ENCODE measurements at regions not wholly inside any gene's neighbourhood (a gene's known extent, or its start where the extent isn't known, plus 50 kb on each side); places are given as distances from the start of the nearest gene placed in this dataset.

DNA sequence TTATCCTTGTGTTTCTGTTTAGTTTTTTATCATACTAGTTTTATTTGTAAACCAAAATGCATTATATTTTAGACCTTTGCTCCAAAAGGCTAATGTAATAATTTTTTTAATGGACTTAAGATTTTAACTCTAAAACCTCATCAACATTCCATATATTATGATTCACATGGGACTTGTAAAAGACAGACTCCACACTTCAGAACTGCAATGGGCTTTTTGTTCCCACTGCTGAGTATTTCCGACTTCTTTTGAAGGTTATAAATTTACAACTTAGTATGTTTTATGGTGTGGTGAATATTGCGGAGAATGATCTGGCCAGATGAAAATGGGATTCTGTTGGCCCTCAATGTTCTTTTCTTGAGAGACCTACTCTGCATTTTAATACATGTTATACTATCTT is 678.5 kb downstream of the USP25 start:
- no peak for DNase-seq (ENCODE audit: low read depth in 3 of 3, low spot score in 1 of 3)

DNA sequence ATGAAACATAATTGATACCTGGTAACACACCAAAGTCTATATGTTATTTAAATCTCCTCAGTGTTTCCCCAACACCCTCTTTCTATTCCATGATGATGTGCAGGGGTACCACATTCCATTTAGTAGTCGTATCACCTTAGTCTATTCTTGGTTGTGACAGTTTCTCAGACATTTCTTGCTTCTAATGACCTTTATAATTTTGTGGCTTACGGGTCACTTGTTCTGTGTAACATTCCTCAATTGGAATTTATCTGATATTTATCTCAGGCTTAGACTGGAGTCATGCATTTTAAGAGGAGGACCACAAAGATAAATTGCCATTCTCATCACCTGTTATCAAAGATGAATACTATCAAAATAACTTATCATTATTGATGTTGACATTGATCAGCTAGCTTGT is 679.6 kb downstream of the USP25 start:
- no peak for DNase-seq (ENCODE audit: low read depth in 3 of 3, low spot score in 1 of 3)

DNA sequence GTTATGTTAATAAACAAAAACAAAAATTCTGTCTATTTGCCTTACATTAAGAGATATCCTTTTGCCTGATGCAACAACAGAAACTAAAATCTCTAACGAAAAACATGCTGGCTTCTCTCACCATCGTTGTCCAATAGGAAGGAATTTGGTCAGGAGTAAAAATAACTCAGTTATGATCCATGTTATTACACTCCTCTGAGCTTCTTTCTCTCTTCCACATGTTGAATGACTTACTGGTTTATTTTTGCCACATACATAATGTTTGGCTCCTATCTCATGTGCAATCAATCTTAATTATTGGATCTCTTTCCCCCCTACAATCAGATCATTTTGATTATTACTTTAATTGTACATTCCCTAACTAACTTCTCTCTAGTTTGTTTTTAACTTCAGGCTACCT is 688.4 kb downstream of the USP25 start:
- no peak for DNase-seq (ENCODE audit: low read depth in 3 of 3, low spot score in 1 of 3)

DNA sequence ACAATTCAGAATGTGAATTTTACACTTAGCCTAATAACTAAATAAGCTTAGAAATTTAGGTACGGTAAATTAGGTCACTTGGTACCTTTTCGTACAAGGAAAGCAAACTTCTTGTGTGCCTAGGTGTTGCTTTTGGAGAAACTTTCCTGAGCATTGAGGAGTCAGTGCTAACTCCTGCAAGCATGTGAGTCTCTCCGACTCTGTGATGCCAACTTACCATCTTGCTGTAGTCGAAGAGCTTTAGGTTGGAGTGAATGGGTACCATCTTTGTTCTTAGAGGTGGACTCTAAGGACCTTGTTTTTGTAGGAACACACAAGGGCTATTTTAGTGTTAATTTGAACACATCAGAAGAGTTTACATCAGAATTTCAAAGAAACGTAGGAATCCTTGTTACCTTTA is 688.9 kb downstream of the USP25 start:
- no peak for DNase-seq (ENCODE audit: low read depth in 3 of 3, low spot score in 1 of 3)

DNA sequence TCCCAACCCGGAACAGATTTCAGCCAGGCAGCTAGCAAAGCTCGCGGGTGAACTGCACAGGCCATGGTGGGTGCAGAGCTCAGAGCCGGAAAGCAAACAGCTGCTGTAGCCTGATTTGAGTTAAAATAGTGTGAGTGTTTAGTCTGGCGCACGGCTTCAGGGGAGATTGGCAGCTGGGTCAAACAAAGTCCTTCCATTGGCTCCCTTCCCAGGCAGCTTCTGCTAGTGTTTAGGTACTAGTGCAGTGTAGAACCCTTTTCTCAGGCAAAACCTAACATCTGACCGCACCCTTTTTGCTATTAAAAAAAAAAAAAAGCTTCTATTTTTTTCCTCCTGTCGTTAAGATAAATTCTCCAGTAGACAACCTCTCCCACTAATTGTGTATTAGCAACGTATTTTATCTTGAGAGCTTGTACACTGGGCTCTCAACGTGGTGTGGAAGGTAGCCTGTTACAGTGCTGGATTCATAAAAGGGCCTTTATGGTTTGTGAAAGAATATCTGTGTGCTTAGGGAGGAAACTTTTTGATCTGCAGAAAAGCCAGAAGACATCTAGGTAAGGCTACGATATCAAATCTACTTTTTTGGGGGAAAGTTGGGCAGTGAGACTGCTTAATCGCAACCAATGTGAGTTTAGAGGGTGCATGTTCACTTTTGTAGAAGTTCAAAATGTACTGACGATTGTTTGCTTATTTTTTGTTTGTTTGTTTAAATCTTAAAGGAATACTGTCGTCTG is 689.6 kb downstream of the USP25 start:
- no peak for DNase-seq (ENCODE audit: low read depth in 3 of 3, low spot score in 1 of 3)

DNA sequence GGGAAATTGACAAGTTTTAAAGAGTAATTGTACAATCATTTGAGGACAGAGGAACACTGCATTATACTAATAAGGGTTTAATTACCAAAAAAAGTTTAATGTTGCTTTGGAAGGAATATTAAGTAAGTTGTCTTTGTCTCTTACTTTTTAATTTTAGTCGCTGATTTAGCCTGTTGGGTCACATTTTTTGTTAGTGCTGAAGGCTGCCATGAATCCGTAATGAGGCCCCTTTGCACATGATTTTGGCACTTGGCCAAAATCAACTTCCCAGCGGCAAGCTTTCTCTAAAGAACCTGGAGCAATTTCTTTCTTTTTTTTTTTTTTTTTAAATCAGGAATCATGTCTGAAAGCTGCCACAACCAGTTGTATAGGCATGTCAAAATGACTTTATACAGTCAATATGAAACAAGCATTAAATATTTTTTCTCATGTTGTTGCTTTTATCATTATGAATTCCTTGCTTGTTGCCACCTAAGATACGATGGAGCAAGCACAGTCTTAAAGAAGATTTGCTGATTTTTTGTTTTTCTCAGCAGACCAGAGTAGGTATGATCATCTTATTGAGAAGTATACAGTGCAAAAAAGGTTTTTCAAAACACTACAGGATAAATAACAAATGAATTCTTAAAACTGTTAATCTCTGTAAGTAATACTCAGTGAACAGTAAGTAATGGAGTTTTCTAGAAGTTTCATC is 690.4 kb downstream of the USP25 start:
- DNase-seq (ENCODE audit: low read depth in 3 of 3, low spot score in 1 of 3) = no peak

DNA sequence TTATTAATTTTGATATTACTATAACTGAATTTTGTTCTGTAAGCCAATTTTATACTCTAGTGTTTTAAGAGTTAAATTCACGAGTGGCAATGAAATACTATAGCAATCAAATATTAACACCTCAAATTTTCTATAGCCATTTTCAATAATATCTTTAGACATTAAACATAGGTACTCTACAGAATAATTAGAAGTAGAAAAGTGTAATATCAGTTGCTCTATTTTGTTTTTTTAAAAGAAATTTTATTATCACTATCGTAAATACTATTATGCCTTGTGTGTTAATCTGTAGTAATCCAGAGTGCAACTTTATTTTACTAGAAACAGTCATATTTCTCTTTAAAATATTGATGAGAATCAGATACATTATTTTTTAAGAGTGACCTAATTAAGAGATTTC is 691.2 kb downstream of the USP25 start:
- DNase-seq (ENCODE audit: low read depth in 3 of 3, low spot score in 1 of 3) = no peak

DNA sequence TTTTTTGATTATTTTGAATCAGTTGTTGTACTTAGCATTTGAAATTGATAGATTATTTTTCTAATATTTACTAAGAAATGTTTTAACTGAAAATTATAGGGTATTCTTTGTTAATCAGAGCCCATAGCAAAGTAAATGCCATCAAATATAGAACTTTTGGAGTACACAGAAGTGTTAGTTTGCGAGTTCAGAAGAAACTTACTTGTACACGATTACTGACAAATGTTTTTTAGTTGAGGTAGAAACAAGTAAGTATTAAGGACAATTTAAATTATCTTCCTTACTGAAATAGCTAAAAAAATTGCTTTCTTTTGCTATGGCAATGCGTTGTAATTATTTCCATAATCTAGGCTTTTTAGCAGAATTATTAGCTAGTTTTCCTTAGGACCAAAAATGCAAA is 692.2 kb downstream of the USP25 start:
- DNase-seq (ENCODE audit: low read depth in 3 of 3, low spot score in 1 of 3) = no peak

DNA sequence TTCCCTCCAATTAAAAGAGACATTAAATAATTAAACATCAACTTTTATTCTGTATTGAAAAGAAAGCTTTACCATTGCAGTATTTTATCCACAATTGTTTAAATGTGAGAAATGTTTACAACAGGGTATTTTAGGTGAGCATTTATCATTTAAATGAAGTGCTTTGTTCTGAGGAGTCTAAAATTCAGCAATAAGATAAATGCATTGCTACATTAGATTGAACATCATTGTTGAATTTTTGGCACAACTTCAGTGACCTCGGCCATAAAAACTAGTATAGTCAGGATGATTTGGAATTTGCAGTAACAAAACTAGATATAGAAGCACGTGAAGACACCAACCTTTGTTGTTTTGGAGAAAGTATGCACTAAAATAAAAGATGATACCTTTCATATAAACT is 692.9 kb downstream of the USP25 start:
- DNase-seq (ENCODE audit: low read depth in 3 of 3, low spot score in 1 of 3) = no peak

DNA sequence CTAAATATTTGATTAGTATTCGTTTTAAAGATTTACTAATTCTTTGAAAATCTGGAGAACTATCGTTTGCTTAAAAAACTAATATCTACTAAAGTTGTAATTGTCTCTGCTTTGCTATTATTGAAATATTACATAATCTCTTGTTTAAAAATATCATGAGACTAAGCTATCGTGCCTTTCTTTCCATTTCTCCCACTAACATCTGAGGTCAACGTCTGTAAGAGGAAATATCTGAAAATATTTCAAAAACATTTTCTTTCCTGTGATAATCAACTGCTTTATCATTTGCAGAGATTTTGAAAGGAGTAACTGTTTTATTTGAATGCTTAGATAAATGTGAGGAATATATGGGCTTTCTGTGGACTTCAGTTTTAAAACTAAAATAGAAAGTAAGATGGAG is 694.1 kb downstream of the USP25 start:
- no peak for DNase-seq (ENCODE audit: low read depth in 3 of 3, low spot score in 1 of 3)

DNA sequence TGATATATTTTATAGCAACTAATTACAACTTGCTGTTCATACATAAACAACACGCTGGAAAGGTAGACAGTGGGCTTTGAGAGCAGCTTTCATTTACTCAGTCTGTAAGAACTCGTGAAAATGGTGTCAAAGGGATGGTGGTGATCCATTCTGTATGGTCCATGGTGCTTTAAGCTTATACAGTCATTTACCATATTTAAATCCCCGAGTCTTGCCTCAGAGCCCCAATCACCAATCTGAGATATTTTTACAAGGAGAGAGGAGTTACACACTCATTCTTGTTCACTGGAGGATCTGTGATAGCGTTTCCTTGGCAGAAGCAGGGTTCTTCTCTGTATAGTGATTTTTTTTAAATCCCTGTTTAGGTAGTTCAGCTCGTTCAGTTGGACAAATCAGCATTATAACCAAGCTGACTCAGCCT is 694.6 kb downstream of the USP25 start:
- DNase-seq (ENCODE audit: low read depth in 3 of 3, low spot score in 1 of 3) = no peak

DNA sequence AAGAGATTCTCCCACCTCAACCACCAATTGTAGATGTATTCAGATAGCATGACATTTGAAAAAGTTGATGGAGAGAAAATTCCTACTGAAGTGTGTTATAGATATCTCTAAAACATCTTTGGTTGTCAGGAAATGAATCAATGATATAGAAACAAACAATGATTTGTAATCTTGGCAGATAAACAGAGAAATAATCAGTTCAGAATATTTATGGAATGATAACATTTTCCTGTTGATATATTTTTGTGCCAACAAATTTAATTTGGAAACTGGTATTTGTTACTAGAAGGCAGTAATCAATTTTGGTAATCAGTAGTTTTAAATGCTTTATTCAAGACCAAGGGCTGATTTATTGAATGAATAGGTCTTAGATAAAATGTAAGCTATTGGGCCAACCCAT is 695.6 kb downstream of the USP25 start:
- no peak for DNase-seq (ENCODE audit: low read depth in 3 of 3, low spot score in 1 of 3)

DNA sequence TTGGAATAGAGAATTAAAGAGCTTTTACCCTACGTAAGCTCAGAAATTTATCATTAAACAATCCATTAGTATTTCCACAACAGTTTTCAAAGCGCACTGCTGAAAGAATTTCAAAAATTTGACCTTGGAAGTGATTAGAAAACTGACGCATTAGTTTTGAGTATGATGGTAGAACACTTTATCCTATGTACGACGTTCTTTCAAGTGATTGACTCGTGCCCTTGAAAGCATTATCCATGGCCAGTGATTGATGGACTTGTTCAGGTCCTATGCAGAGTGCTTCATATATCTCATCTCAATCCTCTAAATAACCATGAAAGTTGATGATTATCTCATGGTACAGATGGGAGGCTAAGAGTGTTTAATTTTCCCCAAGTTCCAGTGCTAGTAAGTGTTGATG is 697.2 kb downstream of the USP25 start:
- no peak for DNase-seq (ENCODE audit: low read depth in 3 of 3, low spot score in 1 of 3)

DNA sequence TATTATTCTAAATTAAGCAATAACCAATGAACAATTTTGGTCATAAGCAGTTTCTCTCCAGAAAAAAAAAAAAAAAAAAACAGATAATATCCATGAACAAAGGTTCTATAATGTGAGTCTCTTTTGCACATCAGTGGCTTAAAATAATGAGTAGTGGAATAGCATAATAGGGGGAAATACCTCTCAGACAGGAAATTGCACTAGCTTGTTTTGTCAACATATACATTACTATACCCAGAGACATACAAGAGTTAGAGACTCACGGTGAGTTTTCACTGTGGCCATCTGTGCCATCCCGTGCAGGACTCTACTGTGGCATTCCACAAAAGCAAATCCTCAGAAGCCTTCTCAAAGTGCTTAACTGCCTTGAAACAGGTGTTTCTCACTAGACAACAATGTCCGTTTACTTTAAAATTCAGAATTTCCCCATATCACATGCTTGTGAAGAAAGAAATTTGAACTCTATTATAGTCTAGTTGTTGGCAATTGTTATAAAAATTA is 697.9 kb downstream of the USP25 start:
- DNase-seq (ENCODE audit: low read depth in 3 of 3, low spot score in 1 of 3) = no peak

DNA sequence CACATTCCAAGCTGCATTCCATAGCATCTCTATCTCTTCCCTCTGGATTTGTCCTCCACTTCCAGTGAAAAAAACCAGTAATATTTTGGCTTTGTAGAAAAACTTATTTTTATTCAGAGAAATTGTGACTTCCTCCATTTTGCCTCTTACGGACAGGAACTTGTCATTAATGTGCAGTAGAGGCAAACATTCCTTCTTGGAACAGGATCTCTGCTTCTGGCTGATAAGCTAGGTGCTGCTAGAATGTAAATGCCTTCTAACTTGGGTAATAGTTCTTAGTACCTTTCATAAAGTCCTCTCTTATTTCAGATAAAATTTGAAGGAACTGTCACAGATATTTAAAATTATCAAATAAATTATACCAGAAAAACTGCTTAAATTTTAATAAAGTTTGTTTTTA is 707.8 kb downstream of the USP25 start:
- no peak for DNase-seq (ENCODE audit: low read depth in 3 of 3, low spot score in 1 of 3)

DNA sequence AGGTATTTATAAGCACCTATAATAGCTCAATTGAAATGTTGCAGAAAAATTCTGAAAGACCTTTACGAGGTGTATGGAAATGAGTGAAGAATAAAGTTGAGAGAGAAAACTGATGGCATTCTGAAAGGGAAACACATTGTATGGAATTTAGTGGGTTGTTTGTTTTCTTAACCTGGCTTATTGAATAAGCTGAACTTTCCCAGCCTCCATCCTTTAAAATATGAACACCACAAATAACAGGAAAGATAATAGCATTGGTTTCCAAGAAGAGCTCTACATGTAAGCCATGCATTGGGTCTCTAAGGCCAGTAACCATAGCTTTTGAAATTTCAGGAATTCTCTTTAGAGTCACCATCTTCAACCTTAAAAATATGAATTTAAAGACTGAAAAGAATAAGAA is 709.0 kb downstream of the USP25 start:
- DNase-seq (ENCODE audit: low read depth in 3 of 3, low spot score in 1 of 3) = no peak

DNA sequence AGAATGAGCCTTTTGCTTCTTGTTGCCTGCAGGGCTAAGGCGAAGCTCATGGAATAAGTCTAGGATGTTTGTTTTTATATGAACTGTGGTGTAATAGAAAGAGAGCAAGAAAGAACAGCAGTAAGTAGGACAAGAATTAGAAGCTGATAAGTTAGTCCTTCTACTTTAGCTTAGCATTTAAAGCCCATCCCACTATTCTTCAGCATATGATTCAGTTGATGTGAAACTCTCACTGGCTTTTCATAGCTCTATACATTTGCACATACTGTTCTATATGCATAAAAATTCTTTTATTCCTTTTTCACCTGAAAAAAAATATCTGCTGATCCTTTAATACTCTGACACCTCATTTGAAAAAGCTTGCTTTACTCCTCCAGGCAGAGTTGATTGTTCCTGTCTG is 712.0 kb downstream of the USP25 start:
- DNase-seq (ENCODE audit: low read depth in 3 of 3, low spot score in 1 of 3) = no peak

DNA sequence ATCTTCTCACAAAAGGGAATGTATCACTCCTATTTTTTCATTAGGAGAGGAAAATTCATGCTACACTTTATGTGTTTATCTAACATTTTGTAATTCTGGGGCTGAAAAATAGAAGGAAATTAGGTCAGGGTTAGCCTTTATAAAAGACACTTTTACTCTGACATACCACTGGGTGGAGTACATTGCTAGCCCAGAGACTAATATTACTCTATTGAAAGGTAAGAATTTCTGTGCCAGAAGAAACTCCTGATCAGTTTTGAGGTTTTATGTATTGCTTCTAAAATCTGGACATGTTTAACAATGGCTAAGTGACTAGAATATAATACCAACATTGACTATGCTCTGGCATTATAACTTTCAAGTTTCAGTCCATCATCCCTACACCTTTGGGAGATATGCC is 724.6 kb downstream of the USP25 start:
- no peak for DNase-seq (ENCODE audit: low read depth in 3 of 3, low spot score in 1 of 3)

DNA sequence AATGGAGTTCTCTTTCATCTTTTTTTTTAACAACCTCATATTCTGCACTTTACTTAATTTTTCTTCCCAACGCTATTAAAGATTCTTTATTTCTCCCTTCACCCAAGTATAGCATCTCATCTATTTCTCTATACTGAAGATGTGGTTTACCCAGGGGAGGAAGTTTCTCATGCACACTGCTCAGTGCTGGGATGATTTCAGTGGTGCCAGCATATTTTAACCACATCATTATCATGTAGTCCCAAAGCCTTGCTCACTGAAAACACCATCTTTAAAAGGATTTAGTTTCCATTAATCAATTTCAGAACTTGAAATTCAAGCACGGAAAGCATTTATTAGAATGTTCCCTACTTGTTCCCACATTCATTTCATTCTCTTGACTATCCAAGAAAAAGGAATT is 725.7 kb downstream of the USP25 start:
- DNase-seq (ENCODE audit: low read depth in 3 of 3, low spot score in 1 of 3) = no peak

DNA sequence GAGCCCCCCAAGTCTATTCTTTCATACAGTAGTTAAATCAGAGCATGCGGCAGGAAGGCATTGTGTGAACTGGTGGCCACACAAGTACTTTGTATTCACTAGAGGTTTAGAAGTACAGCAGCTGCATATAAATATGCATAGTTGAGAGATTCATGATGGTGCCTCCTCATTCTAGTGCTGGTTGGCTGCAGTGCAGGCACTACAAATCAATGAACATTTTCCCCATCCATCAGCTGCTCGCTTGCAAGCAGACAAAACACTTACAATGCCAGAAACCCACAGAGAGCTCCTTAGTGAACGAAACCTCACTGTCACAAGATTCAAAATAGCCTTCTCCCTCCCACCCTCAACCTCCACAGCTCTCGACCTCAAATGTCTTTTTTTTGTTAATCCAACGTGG is 726.2 kb downstream of the USP25 start:
- no peak for DNase-seq (ENCODE audit: low read depth in 3 of 3, low spot score in 1 of 3)

DNA sequence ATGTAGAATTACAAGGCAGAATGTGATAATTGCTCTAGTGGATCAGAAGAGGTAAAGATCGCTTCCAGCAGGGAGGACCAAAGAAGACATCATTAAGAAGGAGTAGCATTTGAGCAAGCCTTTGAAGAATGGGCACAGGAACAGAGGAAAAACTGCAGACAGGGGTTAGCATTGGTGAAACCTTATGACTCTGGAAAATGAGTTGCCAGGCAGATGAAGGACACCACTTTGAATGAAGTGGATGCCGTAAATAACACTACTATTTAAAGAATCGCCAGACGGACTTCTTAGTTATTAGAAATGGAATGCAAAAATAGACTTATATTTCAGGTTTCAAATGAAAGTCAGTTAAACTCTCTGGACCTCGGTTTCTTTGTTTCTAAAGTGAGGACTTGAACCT is 727.7 kb downstream of the USP25 start:
- no peak for DNase-seq (ENCODE audit: low read depth in 3 of 3, low spot score in 1 of 3)

DNA sequence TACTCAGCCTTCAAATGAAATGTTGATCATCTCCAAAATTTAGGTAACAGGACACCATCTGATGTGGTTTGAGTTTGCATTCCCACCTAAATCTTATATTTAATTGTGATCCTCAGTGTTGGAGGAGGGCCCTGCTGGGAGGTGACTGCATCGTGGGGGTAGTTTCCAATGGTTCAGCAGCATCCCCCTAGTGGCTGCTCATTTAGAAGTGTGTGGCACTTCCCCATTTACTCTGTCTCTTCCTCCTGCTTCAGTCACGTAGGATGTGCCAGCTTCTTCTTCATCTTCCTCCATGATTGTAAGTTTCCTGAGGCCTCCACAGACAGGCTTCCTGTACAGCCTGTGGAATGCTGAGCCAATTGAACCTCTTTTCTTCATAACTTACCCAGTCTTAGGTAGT is 731.2 kb downstream of the USP25 start:
- DNase-seq (ENCODE audit: low read depth in 3 of 3, low spot score in 1 of 3) = no peak
